ENCODE measurements at regions not wholly inside any gene's neighbourhood (a gene's known extent, or its start where the extent isn't known, plus 50 kb on each side); places are given as distances from the start of the nearest gene placed in this dataset.

- Histone ChIP-seq H3K27me3 (ENCODE audit: control insufficient read depth in 3 of 3, insufficient read depth in 3 of 3, low read length in 2 of 3) (no peaks in the 10 kb centered on the region), H3K4me3 (no peak overlapping the region), H3K9me3 (ENCODE audit: control insufficient read depth in 4 of 4, insufficient read depth in 3 of 4, low read length in 3 of 4) (peaks cover 0 to 3% (median 0%) of the 10 kb centered on the region in 4 donors), H3K36me3 (ENCODE audit: control insufficient read depth in 4 of 4, insufficient read depth in 4 of 4, low read length in 4 of 4) (no peaks in the 10 kb centered on the region), H3K9ac (ENCODE audit: insufficient read depth in 1 of 2, low read length in 2 of 2) (no peak overlapping the region), H3K27ac (ENCODE audit: low read depth in 1 of 2, low read length in 1 of 2) (no peak overlapping the region), H3K4me1 (ENCODE audit: control insufficient read depth in 5 of 5, insufficient read depth in 5 of 5, low read length in 5 of 5) (no peaks in the 10 kb centered on the region)
- DNase-seq (no peak), ATAC-seq (ENCODE audit: insufficient read depth, low FRiP score) (no peak)
- 86 to 94% methylated on average over 11 of the region's 11 CpGs for WGBS, 2 donors
- TF ChIP-seq CTCF (IDR thresholded peaks at IDR 0.05; ENCODE audit: control extremely low read depth, extremely low read depth): no peak
Measured at GRCh38 chr12:127035011-127035879, 1231.7 kb upstream of the TMEM132C start.

GRCh38 chr12:127038152-127038551, 1228.8 kb upstream of the TMEM132C start:
- no peak overlapping the region for H3K4me3 ChIP-seq
- H3K9ac ChIP-seq (ENCODE audit: insufficient read depth in 1 of 2, low read length in 2 of 2): no peak overlapping the region
- no peaks in the 10 kb centered on the region for H3K36me3 ChIP-seq (ENCODE audit: control insufficient read depth in 4 of 4, insufficient read depth in 4 of 4, low read length in 4 of 4)
- H3K27ac ChIP-seq (ENCODE audit: low read depth in 1 of 2, low read length in 1 of 2): no peak overlapping the region
- no peaks in the 10 kb centered on the region for H3K27me3 ChIP-seq (ENCODE audit: control insufficient read depth in 3 of 3, insufficient read depth in 3 of 3, low read length in 2 of 3)
- TF ChIP-seq CTCF (IDR thresholded peaks at IDR 0.05; ENCODE audit: control extremely low read depth, extremely low read depth): no peak
- ATAC-seq (ENCODE audit: insufficient read depth, low FRiP score) (no peak), DNase-seq (no peak)
- H3K4me1 ChIP-seq (ENCODE audit: control insufficient read depth in 5 of 5, insufficient read depth in 5 of 5, low read length in 5 of 5): no peaks in the 10 kb centered on the region
- WGBS, 2 donors: 93 to 98% methylated on average over 1 of the region's 1 CpG
- H3K9me3 ChIP-seq (ENCODE audit: control insufficient read depth in 4 of 4, insufficient read depth in 3 of 4, low read length in 3 of 4): peaks cover 0 to 3% (median 0%) of the 10 kb centered on the region in 4 donors

GRCh38 chr12:127038761-127039160, 1228.2 kb upstream of the TMEM132C start:
- Histone ChIP-seq H3K36me3 (ENCODE audit: control insufficient read depth in 4 of 4, insufficient read depth in 4 of 4, low read length in 4 of 4) (no peaks in the 10 kb centered on the region), H3K4me3 (no peak overlapping the region), H3K4me1 (ENCODE audit: control insufficient read depth in 5 of 5, insufficient read depth in 5 of 5, low read length in 5 of 5) (no peaks in the 10 kb centered on the region), H3K27ac (ENCODE audit: low read depth in 1 of 2, low read length in 1 of 2) (no peak overlapping the region), H3K9ac (ENCODE audit: insufficient read depth in 1 of 2, low read length in 2 of 2) (no peak overlapping the region), H3K9me3 (ENCODE audit: control insufficient read depth in 4 of 4, insufficient read depth in 3 of 4, low read length in 3 of 4) (peaks cover 0 to 6% (median 0%) of the 10 kb centered on the region in 4 donors), H3K27me3 (ENCODE audit: control insufficient read depth in 3 of 3, insufficient read depth in 3 of 3, low read length in 2 of 3) (no peaks in the 10 kb centered on the region)
- WGBS, 2 donors: 75 to 77% methylated on average over 10 of the region's 10 CpGs
- no peak for TF ChIP-seq CTCF (IDR thresholded peaks at IDR 0.05; ENCODE audit: control extremely low read depth, extremely low read depth)
- DNase-seq: no peak
- no peak for ATAC-seq (ENCODE audit: insufficient read depth, low FRiP score)
